Mucosa of rectum (tissue), 2 donors: ENCODE measurements at regions not wholly inside any gene's neighbourhood (a gene's known extent, or its start where the extent isn't known, plus 50 kb on each side); places are given as distances from the start of the nearest gene placed in this dataset.

Experiments
- H3K27ac ChIP-seq, 2 donors: one replicate each; pipeline ENCODE4 v1.7.0; 2013; ENCODE audit warnings: inconsistent platforms in 2 of 2, low read depth in 2 of 2, low read length in 2 of 2
- H3K27me3 ChIP-seq, 2 donors: one replicate each; pipeline ENCODE4 v1.7.0; 2013; ENCODE audit warnings: low read length in 2 of 2; ENCODE audit not compliant: control insufficient read depth in 2 of 2, insufficient read depth in 2 of 2
- H3K36me3 ChIP-seq, 2 donors: one replicate each; pipeline ENCODE4 v1.7.0; 2013; ENCODE audit warnings: low read length in 2 of 2; ENCODE audit not compliant: control insufficient read depth in 2 of 2, insufficient read depth in 2 of 2
- H3K4me1 ChIP-seq, 2 donors: one replicate each; pipeline ENCODE4 v1.7.0; 2013; ENCODE audit warnings: low read length in 2 of 2, mild to moderate bottlenecking in 1 of 2; ENCODE audit not compliant: control insufficient read depth in 2 of 2, insufficient read depth in 2 of 2
- H3K4me3 ChIP-seq, 2 donors: one replicate each; pipeline ENCODE4 v1.7.0; 2013; ENCODE audit warnings: low read length in 2 of 2
- H3K9ac ChIP-seq, 2 donors: one replicate each; pipeline ENCODE4 v1.7.0; 2013; ENCODE audit warnings: low read length in 2 of 2, low read depth in 1 of 2, mild to moderate bottlenecking in 1 of 2
- H3K9me3 ChIP-seq, 2 donors: one replicate each; pipeline ENCODE4 v1.7.0; 2013; ENCODE audit warnings: low read length in 2 of 2; ENCODE audit not compliant: control insufficient read depth in 2 of 2
- donor health status: healthy.
- donor health status: Normal muscosa, but diverticular disease.

GRCh38 chr4:62263454-62263853 is 1063.3 kb downstream of the ADGRL3 start:
- no peaks in the 10 kb centered on the region for H3K27me3 ChIP-seq
- H3K4me1 ChIP-seq = no peaks in the 10 kb centered on the region
- H3K9me3 ChIP-seq = no peaks in the 10 kb centered on the region
- H3K36me3 ChIP-seq = no peaks in the 10 kb centered on the region
- no peak overlapping the region for H3K27ac ChIP-seq
- H3K4me3 ChIP-seq = no peak overlapping the region
- H3K9ac ChIP-seq = no peak overlapping the region

DNA sequence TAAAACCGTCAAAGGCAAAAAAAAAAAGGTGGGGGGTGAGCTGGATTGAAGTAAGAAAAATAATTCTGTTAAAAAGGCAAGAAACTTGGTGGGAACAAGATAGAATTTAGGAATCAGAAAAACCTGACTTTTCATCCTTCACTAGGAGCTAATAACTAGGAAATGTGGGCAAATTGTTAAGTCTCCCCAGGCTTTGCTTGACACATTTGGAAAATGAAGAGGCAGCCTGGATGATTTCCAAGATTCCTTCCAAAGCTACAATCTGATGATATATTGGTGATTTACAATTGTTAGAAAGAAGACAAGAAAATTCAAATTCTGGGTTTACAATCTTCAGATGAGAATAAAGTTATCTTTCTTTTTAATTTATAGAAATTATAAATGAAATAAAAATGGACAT is 1062.5 kb downstream of the ADGRL3 start:
- Histone ChIP-seq H3K9me3 (no peaks in the 10 kb centered on the region), H3K4me3 (no peak overlapping the region), H3K9ac (no peak overlapping the region), H3K27me3 (no peaks in the 10 kb centered on the region), H3K36me3 (no peaks in the 10 kb centered on the region), H3K4me1 (no peaks in the 10 kb centered on the region), H3K27ac (no peak overlapping the region)

DNA sequence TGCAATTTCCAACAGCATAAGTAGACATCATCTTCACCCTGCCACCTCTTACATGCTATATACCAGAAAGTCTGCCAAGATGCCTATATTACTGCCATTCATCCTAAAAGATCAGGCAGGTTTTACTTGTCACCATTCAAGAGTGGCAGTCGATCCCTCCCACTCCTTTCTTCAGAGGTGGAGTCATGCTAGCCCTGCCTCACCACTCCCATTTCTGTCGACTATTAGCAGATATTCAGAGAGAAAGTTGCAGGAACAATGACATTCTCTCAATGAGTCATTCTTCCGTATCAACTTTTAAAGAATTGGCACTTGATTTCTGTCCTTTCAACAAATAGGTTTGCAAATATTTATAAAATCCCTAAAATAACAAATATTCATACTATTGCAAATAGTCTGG is 1060.1 kb downstream of the ADGRL3 start:
- Histone ChIP-seq H3K9ac (no peak overlapping the region), H3K9me3 (no peaks in the 10 kb centered on the region), H3K4me1 (no peaks in the 10 kb centered on the region), H3K4me3 (no peak overlapping the region), H3K36me3 (no peaks in the 10 kb centered on the region), H3K27me3 (no peaks in the 10 kb centered on the region), H3K27ac (no peak overlapping the region)

DNA sequence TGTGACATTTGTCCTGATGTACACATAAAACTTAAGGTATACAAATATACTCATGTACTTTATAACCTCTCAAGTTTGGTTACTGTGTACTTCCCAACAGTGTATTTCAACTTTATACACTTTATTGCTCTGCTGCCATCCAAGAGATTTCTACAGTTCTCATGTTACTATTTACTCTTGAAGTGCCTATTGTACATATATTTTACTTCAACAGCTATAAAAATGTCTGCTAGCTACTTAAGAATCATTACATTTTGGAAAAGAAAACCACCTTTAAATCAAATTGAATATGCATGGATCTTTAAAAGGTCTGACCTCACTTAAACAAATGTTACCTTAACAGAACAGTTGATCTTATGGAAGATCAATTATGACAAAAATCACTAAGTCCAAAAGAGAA is 1056.4 kb downstream of the ADGRL3 start:
- no peak overlapping the region for H3K4me3 ChIP-seq
- no peaks in the 10 kb centered on the region for H3K9me3 ChIP-seq
- no peaks in the 10 kb centered on the region for H3K4me1 ChIP-seq
- H3K36me3 ChIP-seq = no peaks in the 10 kb centered on the region
- no peaks in the 10 kb centered on the region for H3K27me3 ChIP-seq
- H3K9ac ChIP-seq = no peak overlapping the region
- H3K27ac ChIP-seq = no peak overlapping the region

- Histone ChIP-seq H3K4me1 (no peaks in the 10 kb centered on the region), H3K36me3 (no peaks in the 10 kb centered on the region), H3K27ac (no peak overlapping the region), H3K4me3 (no peak overlapping the region), H3K27me3 (no peaks in the 10 kb centered on the region), H3K9ac (no peak overlapping the region), H3K9me3 (no peaks in the 10 kb centered on the region)
These were observed 1052.6 kb downstream of the ADGRL3 start for GRCh38 chr4:62252728-62253127.

- Histone ChIP-seq H3K4me3 (no peak overlapping the region), H3K27me3 (no peaks in the 10 kb centered on the region), H3K4me1 (no peaks in the 10 kb centered on the region), H3K36me3 (no peaks in the 10 kb centered on the region), H3K9me3 (no peaks in the 10 kb centered on the region), H3K9ac (no peak overlapping the region), H3K27ac (no peak overlapping the region)
These were observed 1050.0 kb downstream of the ADGRL3 start for GRCh38 chr4:62250100-62250499.

- Histone ChIP-seq H3K9ac (no peak overlapping the region), H3K27ac (no peak overlapping the region), H3K36me3 (no peaks in the 10 kb centered on the region), H3K9me3 (no peaks in the 10 kb centered on the region), H3K27me3 (no peaks in the 10 kb centered on the region), H3K4me3 (no peak overlapping the region), H3K4me1 (no peaks in the 10 kb centered on the region)
These were observed 1043.8 kb downstream of the ADGRL3 start for GRCh38 chr4:62243895-62244294.

GRCh38 chr4:62235911-62236310 is 1035.8 kb downstream of the ADGRL3 start:
- H3K9ac ChIP-seq = no peak overlapping the region
- no peak overlapping the region for H3K4me3 ChIP-seq
- H3K27ac ChIP-seq = no peak overlapping the region
- no peaks in the 10 kb centered on the region for H3K4me1 ChIP-seq
- H3K36me3 ChIP-seq = no peaks in the 10 kb centered on the region
- H3K27me3 ChIP-seq = no peaks in the 10 kb centered on the region
- no peaks in the 10 kb centered on the region for H3K9me3 ChIP-seq

- no peaks in the 10 kb centered on the region for H3K9me3 ChIP-seq
- no peaks in the 10 kb centered on the region for H3K27me3 ChIP-seq
- no peak overlapping the region for H3K27ac ChIP-seq
- no peaks in the 10 kb centered on the region for H3K4me1 ChIP-seq
- H3K9ac ChIP-seq = no peak overlapping the region
- no peaks in the 10 kb centered on the region for H3K36me3 ChIP-seq
- no peak overlapping the region for H3K4me3 ChIP-seq
These were observed 1032.7 kb downstream of the ADGRL3 start for GRCh38 chr4:62232814-62233213.

DNA sequence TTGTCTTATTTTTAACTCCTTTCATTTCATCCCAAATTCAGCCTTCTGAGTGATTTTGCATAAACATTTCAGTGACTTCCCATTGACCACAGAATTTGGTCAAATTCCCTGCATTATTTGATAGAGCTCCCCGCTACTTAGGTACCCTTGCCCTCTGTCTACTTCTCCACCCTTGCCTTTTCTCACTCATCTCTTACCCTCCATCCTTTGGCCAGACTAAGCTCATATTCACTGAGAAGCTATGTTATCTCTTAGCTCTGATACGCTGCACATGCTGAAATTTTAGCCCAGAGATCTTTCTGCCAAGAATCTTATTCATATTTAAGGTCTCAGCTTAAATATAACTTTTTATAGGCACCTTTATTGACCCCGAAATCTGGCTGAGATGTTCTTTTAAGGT is 1031.9 kb downstream of the ADGRL3 start:
- no peaks in the 10 kb centered on the region for H3K9me3 ChIP-seq
- no peaks in the 10 kb centered on the region for H3K4me1 ChIP-seq
- no peak overlapping the region for H3K9ac ChIP-seq
- H3K27me3 ChIP-seq = no peaks in the 10 kb centered on the region
- H3K36me3 ChIP-seq = no peaks in the 10 kb centered on the region
- H3K27ac ChIP-seq = no peak overlapping the region
- H3K4me3 ChIP-seq = no peak overlapping the region

- Histone ChIP-seq H3K4me3 (no peak overlapping the region), H3K4me1 (no peaks in the 10 kb centered on the region), H3K9ac (no peak overlapping the region), H3K27me3 (no peaks in the 10 kb centered on the region), H3K9me3 (no peaks in the 10 kb centered on the region), H3K36me3 (no peaks in the 10 kb centered on the region), H3K27ac (no peak overlapping the region)
These were observed 1026.0 kb downstream of the ADGRL3 start for GRCh38 chr4:62226082-62226481.
